ENCODE measurements at regions not wholly inside any gene's neighbourhood (a gene's known extent, or its start where the extent isn't known, plus 50 kb on each side); places are given as distances from the start of the nearest gene placed in this dataset.

- CTCF ChIA-PET = no interaction called here
These were observed 200.2 kb downstream of the SPRY2 start for GRCh38 chr13:80140685-80141084.

GRCh38 chr13:80139196-80139595 lies 201.7 kb downstream of the SPRY2 start:
- no peaks in the 10 kb centered on the region for H3K9me3 Mint-ChIP-seq

More at GRCh38 chr13:80140685-80141084, 200.2 kb downstream of the SPRY2 start:
- Mint-ChIP-seq H3K27ac (no peak overlapping the region), H3K36me3 (no peaks in the 10 kb centered on the region), H3K4me1 (no peaks in the 10 kb centered on the region), H3K27me3 (no peaks in the 10 kb centered on the region), H3K9me3 (no peaks in the 10 kb centered on the region), H3K4me3 (no peak overlapping the region)
- DNase-seq = no peak

GRCh38 chr13:80137994-80138393 lies 202.9 kb downstream of the SPRY2 start:
- Mint-ChIP-seq H3K4me1 (no peaks in the 10 kb centered on the region), H3K4me3 (no peak overlapping the region), H3K36me3 (no peaks in the 10 kb centered on the region), H3K27ac (no peak overlapping the region), H3K27me3 (no peaks in the 10 kb centered on the region), H3K9me3 (no peaks in the 10 kb centered on the region)
- DNase-seq = no peak
- CTCF ChIA-PET = no interaction called here

More at GRCh38 chr13:80139196-80139595, 201.7 kb downstream of the SPRY2 start:
- Mint-ChIP-seq H3K4me3 (no peak overlapping the region), H3K36me3 (no peaks in the 10 kb centered on the region), H3K4me1 (no peaks in the 10 kb centered on the region), H3K27ac (no peak overlapping the region), H3K27me3 (no peaks in the 10 kb centered on the region)
- CTCF ChIA-PET = no interaction called here
- DNase-seq = no peak

- H3K36me3 Mint-ChIP-seq = no peaks in the 10 kb centered on the region
- no peaks in the 10 kb centered on the region for H3K27me3 Mint-ChIP-seq
- DNase-seq = no peak
- H3K4me1 Mint-ChIP-seq = no peaks in the 10 kb centered on the region
- CTCF ChIA-PET = no interaction called here
- no peaks in the 10 kb centered on the region for H3K9me3 Mint-ChIP-seq
- H3K4me3 Mint-ChIP-seq = no peak overlapping the region
- H3K27ac Mint-ChIP-seq = no peak overlapping the region
These were observed 206.6 kb downstream of the SPRY2 start for GRCh38 chr13:80134346-80134745.

GRCh38 chr13:80133631-80134261 lies 207.2 kb downstream of the SPRY2 start:
- H3K27me3 Mint-ChIP-seq = no peaks in the 10 kb centered on the region
- H3K4me1 Mint-ChIP-seq = no peaks in the 10 kb centered on the region
- DNase-seq = no peak
- no peak overlapping the region for H3K27ac Mint-ChIP-seq
- CTCF ChIA-PET = no interaction called here
- H3K4me3 Mint-ChIP-seq = no peak overlapping the region
- no peaks in the 10 kb centered on the region for H3K36me3 Mint-ChIP-seq
- no peaks in the 10 kb centered on the region for H3K9me3 Mint-ChIP-seq

GRCh38 chr13:80132741-80133601 lies 208.0 kb downstream of the SPRY2 start:
- H3K4me3 Mint-ChIP-seq = no peak overlapping the region
- no peak overlapping the region for H3K27ac Mint-ChIP-seq
- no peak for DNase-seq
- CTCF ChIA-PET = no interaction called here
- H3K4me1 Mint-ChIP-seq = no peaks in the 10 kb centered on the region
- H3K36me3 Mint-ChIP-seq = no peaks in the 10 kb centered on the region
- no peaks in the 10 kb centered on the region for H3K9me3 Mint-ChIP-seq
- H3K27me3 Mint-ChIP-seq = no peaks in the 10 kb centered on the region

- CTCF ChIA-PET = no interaction called here
These were observed 209.7 kb downstream of the SPRY2 start for GRCh38 chr13:80131204-80131603.

GRCh38 chr13:80126389-80127068 lies 214.4 kb downstream of the SPRY2 start:
- H3K36me3 Mint-ChIP-seq = no peaks in the 10 kb centered on the region
- no peak overlapping the region for H3K4me3 Mint-ChIP-seq
- CTCF ChIA-PET = no interaction called here
- no peak for DNase-seq
- no peaks in the 10 kb centered on the region for H3K27me3 Mint-ChIP-seq
- peaks cover 2% of the 10 kb centered on the region for H3K9me3 Mint-ChIP-seq
- no peak overlapping the region for H3K27ac Mint-ChIP-seq
- H3K4me1 Mint-ChIP-seq = no peaks in the 10 kb centered on the region

More at GRCh38 chr13:80131204-80131603, 209.7 kb downstream of the SPRY2 start:
- DNase-seq = no peak
- H3K36me3 Mint-ChIP-seq = no peaks in the 10 kb centered on the region
- no peak overlapping the region for H3K27ac Mint-ChIP-seq
- no peaks in the 10 kb centered on the region for H3K27me3 Mint-ChIP-seq
- H3K9me3 Mint-ChIP-seq = no peaks in the 10 kb centered on the region
- no peak overlapping the region for H3K4me3 Mint-ChIP-seq
- H3K4me1 Mint-ChIP-seq = no peaks in the 10 kb centered on the region

GRCh38 chr13:80123945-80124344 lies 217.0 kb downstream of the SPRY2 start:
- H3K27me3 Mint-ChIP-seq = no peaks in the 10 kb centered on the region
- no peak for DNase-seq
- no peaks in the 10 kb centered on the region for H3K4me1 Mint-ChIP-seq
- peaks cover 2% of the 10 kb centered on the region for H3K9me3 Mint-ChIP-seq
- no peaks in the 10 kb centered on the region for H3K36me3 Mint-ChIP-seq
- CTCF ChIA-PET = no interaction called here
- no peak overlapping the region for H3K4me3 Mint-ChIP-seq
- H3K27ac Mint-ChIP-seq = no peak overlapping the region

- Mint-ChIP-seq H3K27ac (no peak overlapping the region), H3K4me3 (no peak overlapping the region), H3K36me3 (no peaks in the 10 kb centered on the region), H3K9me3 (peaks cover 2% of the 10 kb centered on the region), H3K4me1 (no peaks in the 10 kb centered on the region), H3K27me3 (no peaks in the 10 kb centered on the region)
- CTCF ChIA-PET = no interaction called here
- no peak for DNase-seq
These were observed 219.9 kb downstream of the SPRY2 start for GRCh38 chr13:80121038-80121437.

GRCh38 chr13:80118506-80118905 lies 222.4 kb downstream of the SPRY2 start:
- Mint-ChIP-seq H3K27me3 (no peaks in the 10 kb centered on the region), H3K36me3 (no peaks in the 10 kb centered on the region), H3K27ac (no peak overlapping the region), H3K9me3 (no peaks in the 10 kb centered on the region), H3K4me3 (no peak overlapping the region), H3K4me1 (no peaks in the 10 kb centered on the region)
- DNase-seq = no peak
- CTCF ChIA-PET = no interaction called here

- no peak for DNase-seq
- no peak overlapping the region for H3K27ac Mint-ChIP-seq
- H3K4me1 Mint-ChIP-seq = no peaks in the 10 kb centered on the region
- no peaks in the 10 kb centered on the region for H3K36me3 Mint-ChIP-seq
- no peak overlapping the region for H3K4me3 Mint-ChIP-seq
- H3K9me3 Mint-ChIP-seq = no peaks in the 10 kb centered on the region
- CTCF ChIA-PET = no interaction called here
- H3K27me3 Mint-ChIP-seq = no peaks in the 10 kb centered on the region
These were observed 222.8 kb downstream of the SPRY2 start for GRCh38 chr13:80118099-80118498.

GRCh38 chr13:80117515-80117914 lies 223.4 kb downstream of the SPRY2 start:
- Mint-ChIP-seq H3K9me3 (no peaks in the 10 kb centered on the region), H3K36me3 (no peaks in the 10 kb centered on the region), H3K4me1 (no peaks in the 10 kb centered on the region), H3K4me3 (no peak overlapping the region), H3K27me3 (no peaks in the 10 kb centered on the region), H3K27ac (no peak overlapping the region)
- no peak for DNase-seq
- CTCF ChIA-PET = no interaction called here

- no peaks in the 10 kb centered on the region for H3K4me1 Mint-ChIP-seq
- DNase-seq = no peak
- no peak overlapping the region for H3K4me3 Mint-ChIP-seq
- no peaks in the 10 kb centered on the region for H3K27me3 Mint-ChIP-seq
- no peaks in the 10 kb centered on the region for H3K36me3 Mint-ChIP-seq
- CTCF ChIA-PET = no interaction called here
- H3K9me3 Mint-ChIP-seq = no peaks in the 10 kb centered on the region
- no peak overlapping the region for H3K27ac Mint-ChIP-seq
These were observed 224.8 kb downstream of the SPRY2 start for GRCh38 chr13:80116107-80116506.

GRCh38 chr13:80115616-80116015 lies 225.3 kb downstream of the SPRY2 start:
- no peak overlapping the region for H3K27ac Mint-ChIP-seq
- H3K36me3 Mint-ChIP-seq = no peaks in the 10 kb centered on the region
- no peak overlapping the region for H3K4me3 Mint-ChIP-seq
- DNase-seq = no peak
- H3K27me3 Mint-ChIP-seq = no peaks in the 10 kb centered on the region
- CTCF ChIA-PET = no interaction called here
- no peaks in the 10 kb centered on the region for H3K9me3 Mint-ChIP-seq
- no peaks in the 10 kb centered on the region for H3K4me1 Mint-ChIP-seq

Data from activated naive CD4-positive, alpha-beta T cell treated with anti-CD3 and anti-CD28 coated beads, Interleukin-2, amount 10 ng/mL, durations not matched to agents 7 days and 5 days (primary cell).